ENCODE measurements at regions not wholly inside any gene's neighbourhood (a gene's known extent, or its start where the extent isn't known, plus 50 kb on each side); places are given as distances from the start of the nearest gene placed in this dataset.

DNA sequence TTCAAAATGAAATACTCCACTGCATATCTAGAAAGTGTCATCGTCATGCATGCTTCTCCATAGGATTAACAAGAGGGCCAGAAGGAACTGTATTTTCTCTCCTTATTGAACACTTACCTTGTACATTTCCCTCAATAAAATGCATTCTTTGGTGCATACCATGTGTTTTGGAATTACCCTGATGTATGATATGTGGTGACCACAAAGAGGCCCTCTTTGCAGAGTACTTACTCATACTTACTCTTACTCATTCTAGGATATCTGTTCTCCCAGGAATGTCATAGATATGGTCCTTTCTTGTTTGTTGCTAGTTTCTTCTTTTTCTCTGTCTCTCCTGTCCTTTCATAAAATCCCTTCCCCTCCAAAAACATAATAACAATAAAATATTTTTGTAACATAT, 1087.1 kb upstream of the POT1 start:
- Histone ChIP-seq H3K4me3 (no peak overlapping the region), H3K9ac (ENCODE audit: insufficient read depth in 1 of 2, low read length in 2 of 2) (no peak overlapping the region), H3K36me3 (ENCODE audit: control insufficient read depth in 4 of 4, insufficient read depth in 4 of 4, low read length in 4 of 4) (no peaks in the 10 kb centered on the region), H3K9me3 (ENCODE audit: control insufficient read depth in 4 of 4, insufficient read depth in 3 of 4, low read length in 3 of 4) (no peaks in the 10 kb centered on the region), H3K27me3 (ENCODE audit: control insufficient read depth in 3 of 3, insufficient read depth in 3 of 3, low read length in 2 of 3) (no peaks in the 10 kb centered on the region), H3K4me1 (ENCODE audit: control insufficient read depth in 5 of 5, insufficient read depth in 5 of 5, low read length in 5 of 5) (no peaks in the 10 kb centered on the region), H3K27ac (ENCODE audit: low read depth in 1 of 2, low read length in 1 of 2) (no peak overlapping the region)
- DNase-seq (no peak), ATAC-seq (ENCODE audit: insufficient read depth, low FRiP score) (no peak)
- TF ChIP-seq, protein P1, sequence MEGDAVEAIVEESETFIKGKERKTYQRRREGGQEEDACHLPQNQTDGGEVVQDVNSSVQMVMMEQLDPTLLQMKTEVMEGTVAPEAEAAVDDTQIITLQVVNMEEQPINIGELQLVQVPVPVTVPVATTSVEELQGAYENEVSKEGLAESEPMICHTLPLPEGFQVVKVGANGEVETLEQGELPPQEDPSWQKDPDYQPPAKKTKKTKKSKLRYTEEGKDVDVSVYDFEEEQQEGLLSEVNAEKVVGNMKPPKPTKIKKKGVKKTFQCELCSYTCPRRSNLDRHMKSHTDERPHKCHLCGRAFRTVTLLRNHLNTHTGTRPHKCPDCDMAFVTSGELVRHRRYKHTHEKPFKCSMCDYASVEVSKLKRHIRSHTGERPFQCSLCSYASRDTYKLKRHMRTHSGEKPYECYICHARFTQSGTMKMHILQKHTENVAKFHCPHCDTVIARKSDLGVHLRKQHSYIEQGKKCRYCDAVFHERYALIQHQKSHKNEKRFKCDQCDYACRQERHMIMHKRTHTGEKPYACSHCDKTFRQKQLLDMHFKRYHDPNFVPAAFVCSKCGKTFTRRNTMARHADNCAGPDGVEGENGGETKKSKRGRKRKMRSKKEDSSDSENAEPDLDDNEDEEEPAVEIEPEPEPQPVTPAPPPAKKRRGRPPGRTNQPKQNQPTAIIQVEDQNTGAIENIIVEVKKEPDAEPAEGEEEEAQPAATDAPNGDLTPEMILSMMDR (IDR thresholded peaks at IDR 0.05; ENCODE audit: control extremely low read depth, extremely low read depth): no peak
- 90 to 94% methylated on average over 1 of the region's 1 CpG for WGBS, 2 donors

DNA sequence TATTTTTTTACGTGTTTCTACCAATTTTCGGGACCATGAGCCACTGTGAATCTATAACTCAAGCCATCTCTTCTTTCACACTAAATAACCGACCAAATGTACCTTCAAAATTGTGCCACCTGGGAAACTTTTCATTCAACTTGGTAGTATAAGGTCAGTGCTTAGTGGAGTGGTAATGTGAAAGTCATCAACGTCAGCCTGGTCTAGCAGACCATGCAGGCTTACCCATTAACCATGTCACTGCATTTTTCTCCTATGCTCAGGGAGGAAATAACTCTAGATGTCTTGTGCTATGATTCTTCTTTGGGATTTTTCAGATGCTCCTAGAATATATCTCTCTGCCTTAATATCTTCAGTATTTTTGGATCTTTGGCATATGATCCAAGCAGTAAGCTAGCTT, 1075.4 kb upstream of the POT1 start:
- Histone ChIP-seq H3K4me3 (no peak overlapping the region), H3K27me3 (ENCODE audit: control insufficient read depth in 3 of 3, insufficient read depth in 3 of 3, low read length in 2 of 3) (no peaks in the 10 kb centered on the region), H3K9ac (ENCODE audit: insufficient read depth in 1 of 2, low read length in 2 of 2) (no peak overlapping the region), H3K9me3 (ENCODE audit: control insufficient read depth in 4 of 4, insufficient read depth in 3 of 4, low read length in 3 of 4) (no peaks in the 10 kb centered on the region), H3K36me3 (ENCODE audit: control insufficient read depth in 4 of 4, insufficient read depth in 4 of 4, low read length in 4 of 4) (no peaks in the 10 kb centered on the region), H3K27ac (ENCODE audit: low read depth in 1 of 2, low read length in 1 of 2) (no peak overlapping the region), H3K4me1 (ENCODE audit: control insufficient read depth in 5 of 5, insufficient read depth in 5 of 5, low read length in 5 of 5) (no peaks in the 10 kb centered on the region)
- ATAC-seq (ENCODE audit: insufficient read depth, low FRiP score) (no peak), DNase-seq (no peak)
- TF ChIP-seq, protein P1 (IDR thresholded peaks at IDR 0.05; ENCODE audit: control extremely low read depth, extremely low read depth): no peak
- 82 to 89% methylated on average over 4 of the region's 4 CpGs for WGBS, 2 donors

DNA sequence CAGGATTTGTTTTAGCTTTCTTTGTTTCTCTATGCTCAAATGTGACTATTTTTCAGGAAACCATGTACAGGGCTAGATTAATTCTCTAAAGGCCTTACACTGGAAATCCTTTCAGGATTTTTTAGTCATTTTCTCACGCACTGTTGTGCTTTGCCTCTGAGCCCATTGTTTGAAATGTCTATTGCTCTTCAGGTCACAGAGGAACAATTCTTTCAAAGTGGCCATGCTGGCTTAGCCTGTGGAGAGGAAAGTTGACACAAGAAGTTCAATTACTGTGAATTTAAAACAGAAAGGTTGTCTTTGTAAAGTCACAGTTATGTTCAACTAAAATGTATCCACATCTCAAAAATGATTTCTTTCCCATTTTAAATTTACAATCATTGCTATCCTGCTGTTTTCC, 1071.7 kb upstream of the POT1 start:
- Histone ChIP-seq H3K4me1 (ENCODE audit: control insufficient read depth in 5 of 5, insufficient read depth in 5 of 5, low read length in 5 of 5) (no peaks in the 10 kb centered on the region), H3K9me3 (ENCODE audit: control insufficient read depth in 4 of 4, insufficient read depth in 3 of 4, low read length in 3 of 4) (peaks cover 0 to 4% (median 1%) of the 10 kb centered on the region in 4 donors), H3K4me3 (no peak overlapping the region), H3K27me3 (ENCODE audit: control insufficient read depth in 3 of 3, insufficient read depth in 3 of 3, low read length in 2 of 3) (no peaks in the 10 kb centered on the region), H3K27ac (ENCODE audit: low read depth in 1 of 2, low read length in 1 of 2) (no peak overlapping the region), H3K36me3 (ENCODE audit: control insufficient read depth in 4 of 4, insufficient read depth in 4 of 4, low read length in 4 of 4) (no peaks in the 10 kb centered on the region), H3K9ac (ENCODE audit: insufficient read depth in 1 of 2, low read length in 2 of 2) (no peak overlapping the region)
- no peak for ATAC-seq (ENCODE audit: insufficient read depth, low FRiP score)
- DNase-seq: no peak
- TF ChIP-seq, protein P1 (IDR thresholded peaks at IDR 0.05; ENCODE audit: control extremely low read depth, extremely low read depth): no peak
- 27 to 30% methylated on average over 1 of the region's 1 CpG for WGBS, 2 donors

DNA sequence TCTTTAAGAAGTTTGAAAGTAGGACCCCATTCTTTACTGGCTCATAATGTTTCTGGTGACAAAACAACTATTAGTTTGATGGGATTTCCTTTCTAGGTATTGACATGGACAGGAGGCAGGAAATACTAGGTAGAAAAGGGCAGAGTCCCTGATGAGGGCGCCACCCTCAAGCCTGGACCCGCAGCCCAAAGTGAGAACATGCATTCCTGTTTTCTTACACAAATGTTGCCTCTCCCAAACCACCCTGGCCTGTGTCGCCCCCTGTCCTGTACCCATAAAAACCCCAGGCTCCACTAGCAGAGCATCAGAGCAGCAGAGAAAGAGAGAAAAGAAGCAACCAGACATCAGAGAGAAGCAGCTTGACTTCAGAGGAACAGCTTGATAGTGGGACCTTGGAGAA, 1055.2 kb upstream of the POT1 start:
- ATAC-seq (ENCODE audit: insufficient read depth, low FRiP score) (no peak), DNase-seq (no peak)
- H3K27ac ChIP-seq (ENCODE audit: low read depth in 1 of 2, low read length in 1 of 2): no peak overlapping the region
- no peaks in the 10 kb centered on the region for H3K4me1 ChIP-seq (ENCODE audit: control insufficient read depth in 5 of 5, insufficient read depth in 5 of 5, low read length in 5 of 5)
- no peak overlapping the region for H3K9ac ChIP-seq (ENCODE audit: insufficient read depth in 1 of 2, low read length in 2 of 2)
- no peaks in the 10 kb centered on the region for H3K27me3 ChIP-seq (ENCODE audit: control insufficient read depth in 3 of 3, insufficient read depth in 3 of 3, low read length in 2 of 3)
- WGBS, 2 donors: 76 to 89% methylated on average over 3 of the region's 3 CpGs
- no peaks in the 10 kb centered on the region for H3K9me3 ChIP-seq (ENCODE audit: control insufficient read depth in 4 of 4, insufficient read depth in 3 of 4, low read length in 3 of 4)
- no peaks in the 10 kb centered on the region for H3K36me3 ChIP-seq (ENCODE audit: control insufficient read depth in 4 of 4, insufficient read depth in 4 of 4, low read length in 4 of 4)
- no peak overlapping the region for H3K4me3 ChIP-seq
- TF ChIP-seq, protein P1 (IDR thresholded peaks at IDR 0.05; ENCODE audit: control extremely low read depth, extremely low read depth): no peak

All from lung (tissue), 11 donors.